Natural killer cell (primary cell): ENCODE measurements at regions not wholly inside any gene's neighbourhood (a gene's known extent, or its start where the extent isn't known, plus 50 kb on each side); places are given as distances from the start of the nearest gene placed in this dataset.

Experiments
- ATAC-seq, 3 donors: fragments of 150-1000 bp in 2 of 3; fragments of 200-7000 bp in 1 of 3; cut with Tn5 transposase; 1 replicate in 1 of 3; 2 replicates in 2 of 3; pipeline ENCODE4 v1.10.0; 2021; ENCODE audit warnings: mild to moderate bottlenecking in 2 of 3, moderate library complexity in 2 of 3
- DNase-seq, 2 donors: peaks; one replicate each; pipeline versions ENCODE4 v3.0.0 to v3.0.0-alpha.2; 2013 to 2021; ENCODE audit warnings: mixed read lengths in 1 of 2
- H3K27ac ChIP-seq: one replicate; pipeline ENCODE4 v1.5.1; 2013; ENCODE audit warnings: mild to moderate bottlenecking, low read length
- H3K27me3 ChIP-seq: one replicate; pipeline ENCODE4 v1.6.1; 2013; ENCODE audit warnings: low read length; ENCODE audit not compliant: control insufficient read depth, insufficient read depth
- H3K36me3 ChIP-seq: one replicate; pipeline ENCODE4 v1.6.1; 2013; ENCODE audit warnings: low read length; ENCODE audit not compliant: control insufficient read depth, insufficient read depth
- H3K4me1 ChIP-seq: one replicate; pipeline ENCODE4 v1.6.1; 2013; ENCODE audit warnings: low read length; ENCODE audit not compliant: control insufficient read depth, insufficient read depth
- H3K4me3 ChIP-seq: one replicate; pipeline ENCODE4 v1.5.1; 2013; ENCODE audit warnings: low read length
- H3K9me3 ChIP-seq: one replicate; pipeline ENCODE4 v1.6.1; 2013; ENCODE audit warnings: low read length; ENCODE audit not compliant: control insufficient read depth, insufficient read depth
- H3K27ac Mint-ChIP-seq, 2 donors: one replicate each; pipeline ENCODE4 v1.8.0; 2022; ENCODE audit warnings: mild to moderate bottlenecking in 2 of 2, mixed read lengths in 2 of 2, moderate library complexity in 1 of 2
- H3K27me3 Mint-ChIP-seq, 2 donors: one replicate each; pipeline ENCODE4 v1.8.0; 2022; ENCODE audit warnings: low read depth in 2 of 2, mixed read lengths in 2 of 2
- H3K36me3 Mint-ChIP-seq: one replicate; pipeline ENCODE4 v1.8.0; 2022; ENCODE audit warnings: mixed read lengths
- H3K4me1 Mint-ChIP-seq, 2 donors: one replicate each; pipeline ENCODE4 v1.8.0; 2022; ENCODE audit warnings: mixed read lengths in 2 of 2
- H3K4me3 Mint-ChIP-seq: one replicate; pipeline ENCODE4 v1.8.0; 2022; ENCODE audit warnings: mild to moderate bottlenecking, moderate library complexity, mixed read lengths
- H3K9me3 Mint-ChIP-seq, 2 donors: one replicate each; pipeline ENCODE4 v1.8.0; 2022; ENCODE audit warnings: mixed read lengths in 2 of 2
- CTCF ChIP-seq: fragments of 200-600 bp; IDR thresholded peaks from one replicate; pipeline ENCODE4 v1.8.0; 2022; ENCODE audit warnings: antibody characterized with exemption
- WGBS: methylation state at CpG from one replicate; pipeline ENCODE4 v1.1.7; 2013; ENCODE audit warnings: missing lambda C conversion rate; ENCODE audit not compliant: insufficient coverage; 5-methylcytosine and 5-hydroxymethylcytosine counted together
- intact Hi-C: fragments of 100-400 bp; cut with micrococcal nuclease; formaldehyde crosslinking; loops from one replicate; pipeline ENCODE4 v1.14.2; 2022

- no peaks in the 10 kb centered on the region for H3K4me1 Mint-ChIP-seq
- H3K9me3 Mint-ChIP-seq: no peaks in the 10 kb centered on the region
- no peak overlapping the region for H3K4me3 ChIP-seq
- no peak overlapping the region for H3K27ac Mint-ChIP-seq
- no peaks in the 10 kb centered on the region for H3K27me3 ChIP-seq
- no peaks in the 10 kb centered on the region for H3K36me3 ChIP-seq
- no peak overlapping the region for H3K27ac ChIP-seq
- DNase-seq (no peak), ATAC-seq (no peak)
- intact Hi-C loops: no loop called here
- H3K9me3 ChIP-seq: no peaks in the 10 kb centered on the region
- 90% methylated on average over 6 of the region's 6 CpGs for WGBS
- H3K36me3 Mint-ChIP-seq: no peaks in the 10 kb centered on the region
- no peak overlapping the region for H3K4me3 Mint-ChIP-seq
- peaks cover 7 to 8% of the 10 kb centered on the region in 2 donors for H3K27me3 Mint-ChIP-seq
- TF ChIP-seq CTCF: no peak
- no peaks in the 10 kb centered on the region for H3K4me1 ChIP-seq
Observed at GRCh38 chr9:86730163-86730928, 217.0 kb downstream of the GAS1 start.

GRCh38 chr9:86724529-86724928, 222.8 kb downstream of the GAS1 start:
- H3K27me3 Mint-ChIP-seq: peaks cover 0 to 5% of the 10 kb centered on the region in 2 donors
- DNase-seq: no peak
- Histone ChIP-seq H3K27me3 (no peaks in the 10 kb centered on the region), H3K4me3 (no peak overlapping the region), H3K36me3 (no peaks in the 10 kb centered on the region), H3K9me3 (no peaks in the 10 kb centered on the region), H3K27ac (no peak overlapping the region), H3K4me1 (peaks cover 8% of the 10 kb centered on the region)
- no peak for ATAC-seq
- H3K9me3 Mint-ChIP-seq: no peaks in the 10 kb centered on the region
- peaks cover 15 to 21% of the 10 kb centered on the region in 2 donors for H3K4me1 Mint-ChIP-seq
- H3K36me3 Mint-ChIP-seq: no peaks in the 10 kb centered on the region
- no peak for TF ChIP-seq CTCF
- H3K27ac Mint-ChIP-seq: no peak overlapping the region
- no peak overlapping the region for H3K4me3 Mint-ChIP-seq
- intact Hi-C loops: no loop called here
- WGBS: 95% methylated on average over 1 of the region's 1 CpG

- TF ChIP-seq CTCF: no peak
- Mint-ChIP-seq H3K4me3 (peak overlapping the region; percentile 18), H3K27ac (peak overlapping the region; percentile 30 to 81), H3K9me3 (no peaks in the 10 kb centered on the region), H3K36me3 (no peaks in the 10 kb centered on the region), H3K4me1 (peaks cover 15 to 21% of the 10 kb centered on the region in 2 donors), H3K27me3 (peaks cover 5 to 7% of the 10 kb centered on the region in 2 donors)
- 5% methylated on average over 3 of the region's 3 CpGs for WGBS
- DNase-seq: peak in 1 of 2 donors; percentile 33
- no peak overlapping the region for H3K27ac ChIP-seq
- ATAC-seq: peak; percentile 72 to 97 (median 82)
- no peaks in the 10 kb centered on the region for H3K36me3 ChIP-seq
- peaks cover 8% of the 10 kb centered on the region for H3K4me1 ChIP-seq
- no peaks in the 10 kb centered on the region for H3K9me3 ChIP-seq
- intact Hi-C loops: no loop called here
- H3K4me3 ChIP-seq: no peak overlapping the region
- no peaks in the 10 kb centered on the region for H3K27me3 ChIP-seq
Observed at GRCh38 chr9:86723346-86723745, 224.0 kb downstream of the GAS1 start.

- no peak overlapping the region for H3K4me3 Mint-ChIP-seq
- no peak for DNase-seq
- no peak overlapping the region for H3K4me3 ChIP-seq
- no peaks in the 10 kb centered on the region for H3K36me3 ChIP-seq
- peak overlapping the region; percentile 30 to 81 for H3K27ac Mint-ChIP-seq
- intact Hi-C loops: no loop called here
- no peaks in the 10 kb centered on the region for H3K36me3 Mint-ChIP-seq
- no peaks in the 10 kb centered on the region for H3K27me3 ChIP-seq
- H3K9me3 Mint-ChIP-seq: no peaks in the 10 kb centered on the region
- TF ChIP-seq CTCF: no peak
- H3K9me3 ChIP-seq: no peaks in the 10 kb centered on the region
- H3K4me1 ChIP-seq: peaks cover 8% of the 10 kb centered on the region
- peaks cover 4 to 13% of the 10 kb centered on the region in 2 donors for H3K27me3 Mint-ChIP-seq
- H3K4me1 Mint-ChIP-seq: peaks cover 15 to 21% of the 10 kb centered on the region in 2 donors
- WGBS: 91% methylated on average over 3 of the region's 3 CpGs
- H3K27ac ChIP-seq: no peak overlapping the region
- no peak for ATAC-seq
Observed at GRCh38 chr9:86722706-86723075, 224.6 kb downstream of the GAS1 start.
